ENCODE measurements at regions not wholly inside any gene's neighbourhood (a gene's known extent, or its start where the extent isn't known, plus 50 kb on each side); places are given as distances from the start of the nearest gene placed in this dataset.
A peak's percentile ranks its signal among the peaks of the same experiment; 100 is the strongest.

DNA sequence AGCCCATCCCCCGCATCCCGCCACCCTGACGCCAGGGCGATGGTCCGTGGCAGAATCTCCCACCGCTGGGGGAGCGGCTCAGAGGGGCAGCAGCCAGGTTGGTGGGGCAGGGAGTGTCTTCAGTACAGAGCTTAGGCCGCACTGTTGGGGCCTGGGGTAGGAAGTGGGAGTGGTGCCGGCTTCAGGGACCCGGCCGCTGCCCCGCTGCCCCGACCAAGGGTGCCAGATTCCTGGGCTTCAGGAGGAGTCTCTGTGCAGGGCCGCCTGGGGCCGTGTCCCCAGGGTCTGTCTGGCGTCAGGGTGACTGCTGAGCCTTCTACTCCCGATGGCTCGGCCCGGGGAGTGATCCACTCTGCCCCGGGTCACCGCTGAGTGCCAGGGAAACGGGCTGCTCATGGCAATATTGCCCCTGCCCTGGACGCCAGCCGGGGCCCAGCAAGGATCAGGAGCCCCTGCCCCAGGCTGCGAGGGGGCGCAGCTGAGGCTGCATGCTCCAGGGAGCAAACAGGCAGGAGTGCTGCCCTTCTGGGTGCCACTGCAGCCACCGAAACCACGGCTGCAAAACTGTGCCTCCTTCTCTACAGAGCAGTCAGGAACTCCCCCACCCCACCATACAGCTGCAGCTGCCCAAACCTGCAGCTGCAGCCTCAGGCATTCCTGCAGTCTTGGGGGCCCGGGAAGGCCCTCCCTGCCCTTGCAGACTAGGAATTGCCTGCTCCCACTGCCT lies 1206.1 kb downstream of the ARAP2 start:
- TF ChIP-seq EZH2 (IDR thresholded peaks at IDR 0.05; ENCODE audit: borderline replicate concordance, low read length) = no peak
- TF ChIP-seq, protein P1, sequence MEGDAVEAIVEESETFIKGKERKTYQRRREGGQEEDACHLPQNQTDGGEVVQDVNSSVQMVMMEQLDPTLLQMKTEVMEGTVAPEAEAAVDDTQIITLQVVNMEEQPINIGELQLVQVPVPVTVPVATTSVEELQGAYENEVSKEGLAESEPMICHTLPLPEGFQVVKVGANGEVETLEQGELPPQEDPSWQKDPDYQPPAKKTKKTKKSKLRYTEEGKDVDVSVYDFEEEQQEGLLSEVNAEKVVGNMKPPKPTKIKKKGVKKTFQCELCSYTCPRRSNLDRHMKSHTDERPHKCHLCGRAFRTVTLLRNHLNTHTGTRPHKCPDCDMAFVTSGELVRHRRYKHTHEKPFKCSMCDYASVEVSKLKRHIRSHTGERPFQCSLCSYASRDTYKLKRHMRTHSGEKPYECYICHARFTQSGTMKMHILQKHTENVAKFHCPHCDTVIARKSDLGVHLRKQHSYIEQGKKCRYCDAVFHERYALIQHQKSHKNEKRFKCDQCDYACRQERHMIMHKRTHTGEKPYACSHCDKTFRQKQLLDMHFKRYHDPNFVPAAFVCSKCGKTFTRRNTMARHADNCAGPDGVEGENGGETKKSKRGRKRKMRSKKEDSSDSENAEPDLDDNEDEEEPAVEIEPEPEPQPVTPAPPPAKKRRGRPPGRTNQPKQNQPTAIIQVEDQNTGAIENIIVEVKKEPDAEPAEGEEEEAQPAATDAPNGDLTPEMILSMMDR (IDR thresholded peaks at IDR 0.05; ENCODE audit: low read length) = no peak
- no peaks in the 10 kb centered on the region for H4K20me1 ChIP-seq (ENCODE audit: insufficient read depth, low read length)

DNA sequence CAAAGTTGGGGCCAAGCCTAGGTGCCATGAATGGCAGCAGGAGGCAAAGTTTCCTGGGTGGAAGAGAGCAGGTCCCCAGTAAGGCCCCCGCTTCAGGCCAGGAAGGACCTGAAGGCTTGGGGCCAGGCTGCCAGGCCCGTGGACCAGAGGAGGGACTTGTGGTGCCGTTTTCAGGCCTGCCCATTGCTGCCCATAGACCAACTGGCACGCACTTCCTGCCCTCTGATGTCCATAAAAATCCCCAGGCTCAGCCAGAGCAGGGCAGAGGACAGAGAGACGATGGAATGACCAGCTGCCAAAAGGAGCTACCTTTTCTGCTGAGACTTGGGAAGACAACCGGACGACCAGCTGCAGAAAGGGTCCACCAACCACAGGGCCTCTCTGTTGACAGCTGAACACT lies 1205.5 kb downstream of the ARAP2 start:
- H3K4me2 ChIP-seq (ENCODE audit: low read length) = no peak overlapping the region
- H3K36me3 ChIP-seq (ENCODE audit: insufficient read depth, low read length) = no peaks in the 10 kb centered on the region
- peaks cover 5% of the 10 kb centered on the region for H3K4me1 ChIP-seq (ENCODE audit: insufficient read depth, low read length, severe bottlenecking)
- TF ChIP-seq, protein P1 (IDR thresholded peaks at IDR 0.05; ENCODE audit: low read length) = no peak
- no peak for TF ChIP-seq EZH2 (IDR thresholded peaks at IDR 0.05; ENCODE audit: borderline replicate concordance, low read length)
- no peaks in the 10 kb centered on the region for H3F3A ChIP-seq (ENCODE audit: insufficient read depth, low read length)
- no peaks in the 10 kb centered on the region for H3K9me2 ChIP-seq (ENCODE audit: low read depth, low read length)
- H3K27me3 ChIP-seq (ENCODE audit: insufficient read depth, low read length) = no peaks in the 10 kb centered on the region
- no peaks in the 10 kb centered on the region for H4K20me1 ChIP-seq (ENCODE audit: insufficient read depth, low read length)
- H3K4me3 ChIP-seq (ENCODE audit: low read depth, low read length, poor library complexity, severe bottlenecking) = no peak overlapping the region
- H3K9me3 ChIP-seq (ENCODE audit: low read length) = no peaks in the 10 kb centered on the region
- peak overlapping the region; percentile 58 for H3K27ac ChIP-seq (ENCODE audit: low read depth, low read length, poor library complexity, severe bottlenecking)
- no peaks in the 10 kb centered on the region for H3K79me2 ChIP-seq (ENCODE audit: insufficient read depth, low read length)
- H2AFZ ChIP-seq (ENCODE audit: low read length) = no peak overlapping the region
- H3K9ac ChIP-seq (ENCODE audit: low read length) = no peak overlapping the region

More for the DNA sequence above, 1206.1 kb downstream of the ARAP2 start:
- Histone ChIP-seq H3K9me2 (ENCODE audit: low read depth, low read length) (no peaks in the 10 kb centered on the region), H3K9ac (ENCODE audit: low read length) (no peak overlapping the region), H2AFZ (ENCODE audit: low read length) (no peak overlapping the region), H3K27ac (ENCODE audit: low read depth, low read length, poor library complexity, severe bottlenecking) (peak overlapping the region; percentile 64), H3K9me3 (ENCODE audit: low read length) (no peaks in the 10 kb centered on the region), H3K36me3 (ENCODE audit: insufficient read depth, low read length) (no peaks in the 10 kb centered on the region), H3F3A (ENCODE audit: insufficient read depth, low read length) (no peaks in the 10 kb centered on the region), H3K27me3 (ENCODE audit: insufficient read depth, low read length) (no peaks in the 10 kb centered on the region), H3K4me2 (ENCODE audit: low read length) (no peak overlapping the region; the same call in 1 of the 2 replicates), H3K79me2 (ENCODE audit: insufficient read depth, low read length) (no peaks in the 10 kb centered on the region), H3K4me3 (ENCODE audit: low read depth, low read length, poor library complexity, severe bottlenecking) (no peak overlapping the region), H3K4me1 (ENCODE audit: insufficient read depth, low read length, severe bottlenecking) (peaks cover 5% of the 10 kb centered on the region)

DNA sequence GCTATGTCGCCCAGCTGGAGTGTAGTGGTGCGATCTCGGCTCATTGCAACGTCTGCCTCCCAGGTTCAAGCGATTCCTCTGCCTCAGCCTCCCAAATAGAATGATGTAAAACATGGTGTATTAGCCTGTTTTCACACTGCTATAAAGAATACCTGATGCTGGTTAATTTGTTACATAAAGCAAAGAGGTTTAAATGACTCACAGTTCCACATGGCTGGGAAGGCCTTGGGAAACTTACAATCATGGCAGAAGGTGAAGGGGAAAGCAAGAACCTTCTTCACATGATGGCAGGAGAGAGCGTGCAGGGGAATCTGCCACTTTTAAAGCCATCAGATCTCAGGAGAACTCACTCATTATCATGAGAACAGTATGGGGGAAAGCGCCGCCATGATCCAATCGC lies 1191.8 kb downstream of the ARAP2 start:
- no peak for TF ChIP-seq EZH2 (IDR thresholded peaks at IDR 0.05; ENCODE audit: borderline replicate concordance, low read length)
- TF ChIP-seq, protein P1 (IDR thresholded peaks at IDR 0.05; ENCODE audit: low read length) = no peak
- H4K20me1 ChIP-seq (ENCODE audit: insufficient read depth, low read length) = no peaks in the 10 kb centered on the region

More for the DNA sequence above, 1191.8 kb downstream of the ARAP2 start:
- Histone ChIP-seq H3K27me3 (ENCODE audit: insufficient read depth, low read length) (no peaks in the 10 kb centered on the region), H3F3A (ENCODE audit: insufficient read depth, low read length) (no peaks in the 10 kb centered on the region), H3K9me2 (ENCODE audit: low read depth, low read length) (no peaks in the 10 kb centered on the region), H3K4me1 (ENCODE audit: insufficient read depth, low read length, severe bottlenecking) (no peaks in the 10 kb centered on the region), H2AFZ (ENCODE audit: low read length) (no peak overlapping the region; the same call in 1 of the 2 replicates), H3K36me3 (ENCODE audit: insufficient read depth, low read length) (no peaks in the 10 kb centered on the region), H3K9ac (ENCODE audit: low read length) (no peak overlapping the region), H3K4me3 (ENCODE audit: low read depth, low read length, poor library complexity, severe bottlenecking) (no peak overlapping the region), H3K79me2 (ENCODE audit: insufficient read depth, low read length) (no peaks in the 10 kb centered on the region), H3K9me3 (ENCODE audit: low read length) (no peaks in the 10 kb centered on the region), H3K27ac (ENCODE audit: low read depth, low read length, poor library complexity, severe bottlenecking) (no peak overlapping the region), H3K4me2 (ENCODE audit: low read length) (no peak overlapping the region)

Measured in OCI-LY1 (cell line).